Stimulated activated CD4-positive, alpha-beta T cell treated with anti-CD3 and anti-CD28 coated beads, Interleukin-1b, Interleukin-23, amount 100 ng/mL, for 48 hours (primary cell): ENCODE measurements at regions not wholly inside any gene's neighbourhood (a gene's known extent, or its start where the extent isn't known, plus 50 kb on each side); places are given as distances from the start of the nearest gene placed in this dataset.
"Not testable (repeated sequence)": the region's sequence is repeated elsewhere in the genome, so short reads cannot be mapped to it uniquely, and the experiment has no call there.

Source experiments
- DNase-seq: peaks from one replicate; pipeline ENCODE4 v3.0.0-alpha.2; 2020

DNA sequence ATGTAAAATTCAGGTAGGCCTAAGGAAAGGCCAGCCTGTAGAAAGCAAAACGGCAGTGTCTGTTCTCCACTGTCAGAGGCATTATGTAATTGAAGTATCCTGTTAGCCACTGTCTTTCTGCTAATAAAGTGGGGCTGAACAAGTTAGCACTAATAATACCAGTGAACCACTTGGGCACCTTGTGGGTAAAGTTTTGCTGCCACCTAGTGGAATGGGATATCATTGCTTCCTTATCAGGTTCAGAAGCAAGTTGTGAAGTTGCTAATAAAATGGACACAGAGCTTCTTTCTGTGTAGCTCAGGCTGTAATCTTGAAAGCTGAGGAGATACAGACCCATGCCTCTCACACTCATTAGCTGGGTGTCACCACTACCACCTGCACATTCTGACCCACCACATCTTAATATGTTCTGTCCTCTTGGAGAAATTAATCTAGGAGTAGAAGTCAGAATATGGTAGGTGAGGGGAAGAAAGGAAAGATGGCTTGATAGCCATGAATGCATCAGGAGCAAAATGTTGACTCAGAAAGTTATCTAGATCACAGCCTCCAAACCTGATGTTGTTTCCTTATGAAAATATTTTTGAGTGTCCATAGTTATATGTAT, 175.1 kb downstream of the SEPTIN7 start:
- peak; percentile 28 for DNase-seq

DNA sequence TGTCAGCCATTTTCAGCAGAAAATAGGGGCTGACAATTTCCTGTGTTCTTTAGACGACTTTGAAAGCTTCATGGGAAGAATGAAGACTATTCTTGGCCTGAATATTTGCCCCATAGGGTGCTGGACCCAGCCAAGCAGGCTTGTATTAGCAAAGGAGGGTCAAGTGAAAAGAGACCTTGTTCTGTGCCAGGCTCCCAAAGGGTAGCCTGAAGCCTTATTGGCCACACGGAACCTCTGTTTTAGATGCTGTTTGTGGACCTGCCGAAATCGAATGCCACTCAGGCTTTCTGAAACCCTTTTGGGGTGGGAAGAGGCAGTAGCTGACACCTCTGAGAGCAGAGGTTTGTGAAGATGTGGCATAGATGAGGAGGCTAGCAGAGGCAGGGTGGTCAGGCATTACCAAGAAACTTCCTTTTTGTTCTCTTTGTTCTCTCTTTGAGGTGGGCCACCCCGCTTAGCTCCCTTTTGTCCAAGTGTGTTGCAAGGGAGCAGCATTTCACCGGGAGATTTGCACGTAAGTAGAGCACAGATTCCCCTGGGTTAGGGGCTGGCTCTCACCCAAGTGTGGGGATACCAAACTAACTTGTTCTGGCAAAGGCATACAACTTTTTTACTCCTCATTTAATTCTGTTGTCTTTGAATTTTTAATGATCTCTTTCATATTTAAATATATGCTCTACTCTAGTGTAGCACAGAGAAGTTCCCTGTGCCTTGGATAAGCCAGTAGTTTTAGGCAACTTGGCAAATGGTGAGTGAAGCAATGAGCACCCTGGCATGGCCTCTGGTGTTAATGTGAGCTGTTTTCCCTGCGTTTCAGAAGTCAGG, 174.0 kb upstream of the EEPD1 start:
- not testable (repeated sequence) for DNase-seq

DNA sequence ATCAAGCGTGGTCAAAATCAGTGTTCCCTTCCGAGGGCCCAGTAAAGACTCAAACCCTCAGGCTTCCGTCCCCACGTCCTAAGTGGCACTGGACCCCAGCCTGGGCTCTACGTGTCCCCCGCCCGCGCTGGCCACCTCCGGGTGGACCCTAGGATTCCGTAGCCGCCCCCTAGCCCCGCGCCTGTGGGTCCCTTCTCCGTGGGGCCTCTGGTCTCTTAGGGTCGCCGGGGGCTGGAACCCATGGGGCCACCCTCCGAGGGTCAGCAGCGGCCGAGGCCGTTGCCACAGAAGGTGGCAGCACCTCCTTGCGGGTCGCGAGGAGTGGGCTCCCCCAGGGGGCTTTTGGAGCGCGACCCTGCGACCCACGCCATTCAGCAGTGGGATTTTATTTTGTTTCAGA, 170.5 kb upstream of the EEPD1 start:
- DNase-seq, result no peak

DNA sequence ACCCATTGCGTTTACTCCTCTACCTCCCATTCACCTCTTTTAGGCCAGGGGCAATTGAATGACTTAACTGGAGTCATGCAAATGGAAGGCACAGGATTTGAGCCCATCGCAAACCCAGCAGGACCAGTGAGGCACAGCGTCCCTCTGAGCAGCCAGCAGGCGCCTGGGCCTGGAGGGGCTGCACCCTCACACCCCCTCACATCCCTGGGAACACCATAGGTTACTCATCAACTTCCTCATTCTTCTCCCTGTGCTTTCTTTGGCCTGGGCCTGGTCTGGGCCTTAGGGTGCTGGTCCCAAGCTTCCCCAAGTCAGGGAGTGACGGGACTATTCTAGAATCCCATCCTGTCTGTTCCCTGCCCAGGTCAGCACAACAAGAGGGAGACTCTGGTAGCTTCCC, 169.4 kb upstream of the EEPD1 start:
- no peak for DNase-seq

DNA sequence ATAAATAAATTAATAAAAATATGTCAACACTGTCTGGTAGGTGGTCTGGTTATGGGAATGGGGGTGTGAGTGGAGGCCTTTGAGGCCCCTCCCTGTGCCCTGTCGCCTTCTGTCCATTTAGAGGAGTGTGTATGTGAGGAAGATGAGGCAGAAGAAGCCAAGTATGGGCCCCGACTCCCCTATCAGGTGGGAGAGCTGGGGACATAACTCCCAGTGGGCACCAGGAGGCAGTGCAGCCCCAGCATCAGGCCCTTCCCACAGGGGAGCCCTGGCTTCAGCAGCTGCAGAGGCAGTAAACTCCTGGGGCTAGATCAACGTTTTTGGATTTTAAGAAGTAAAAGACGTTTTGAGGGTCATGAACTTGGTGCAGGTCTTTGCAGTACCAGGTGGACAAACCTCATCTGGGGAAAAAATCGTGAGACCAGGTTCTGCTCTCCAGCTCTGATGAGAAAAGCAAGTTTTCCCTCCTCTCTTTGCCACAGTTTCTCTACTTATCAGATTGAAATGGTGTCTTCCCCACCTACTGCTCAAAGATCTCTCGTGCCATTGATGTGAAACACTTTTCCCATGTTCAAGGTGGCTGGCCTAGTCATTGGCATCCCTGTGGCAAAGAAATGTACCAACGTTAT, 167.8 kb upstream of the EEPD1 start:
- DNase-seq, result peak; percentile 74

DNA sequence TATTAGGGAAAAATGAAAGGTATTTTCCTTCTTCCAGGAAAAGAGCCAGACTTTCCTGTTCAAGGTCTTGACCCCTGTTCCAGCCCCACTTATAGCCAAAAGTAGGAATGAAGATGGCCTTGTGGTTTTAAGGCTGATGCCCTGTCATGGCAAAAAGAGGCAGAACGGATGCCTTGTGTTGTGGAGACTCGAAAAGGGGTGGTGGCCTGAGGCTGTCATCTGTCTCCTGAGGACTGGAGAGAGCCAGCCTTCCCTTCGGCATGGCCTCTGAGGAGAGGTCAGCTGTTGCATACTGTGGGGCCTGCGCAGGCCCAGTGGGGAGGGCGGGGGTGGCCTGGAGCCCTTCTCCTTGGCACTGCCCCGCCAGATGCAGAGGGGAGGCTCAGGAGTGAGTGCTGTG, 166.0 kb upstream of the EEPD1 start:
- DNase-seq, result no peak

DNA sequence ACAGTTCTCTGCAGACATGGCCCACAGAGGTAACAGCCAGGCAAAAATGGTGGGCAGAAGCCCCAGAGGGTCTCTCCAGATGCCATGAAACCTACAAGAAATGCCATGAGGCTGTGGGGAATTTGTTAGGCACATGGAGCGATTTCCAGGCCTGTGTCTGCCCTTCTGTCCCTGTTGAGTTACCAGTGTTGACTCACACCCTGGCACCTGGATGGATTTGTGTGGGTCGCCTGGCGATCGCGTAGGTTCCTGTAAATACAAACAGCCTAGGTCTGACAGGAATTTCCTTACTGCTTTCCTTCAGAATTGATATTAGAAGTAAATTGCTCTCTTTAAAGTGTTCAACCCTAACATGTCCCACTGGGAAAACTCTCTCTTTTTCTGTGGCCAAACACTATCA, 164.9 kb upstream of the EEPD1 start:
- DNase-seq, result no peak

DNA sequence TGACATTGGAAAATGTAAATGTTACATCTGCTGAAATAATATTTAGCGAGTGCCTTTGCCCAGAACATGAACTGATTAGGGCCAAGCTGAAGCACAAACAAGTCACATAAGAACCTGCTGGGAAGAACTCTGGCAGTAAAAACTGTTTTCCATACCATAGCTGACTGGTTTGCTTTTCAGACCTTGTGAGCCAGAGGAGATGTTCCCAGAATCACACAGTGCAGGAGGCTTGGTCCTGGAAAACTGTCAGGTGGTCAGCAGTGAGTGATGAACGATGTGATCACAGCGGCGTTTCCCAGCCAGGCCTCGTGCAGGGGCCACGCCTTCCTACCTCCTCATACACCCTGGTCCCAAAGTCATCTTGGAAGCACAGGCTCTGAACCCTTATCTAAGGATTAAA, 164.2 kb upstream of the EEPD1 start:
- DNase-seq, result no peak

DNA sequence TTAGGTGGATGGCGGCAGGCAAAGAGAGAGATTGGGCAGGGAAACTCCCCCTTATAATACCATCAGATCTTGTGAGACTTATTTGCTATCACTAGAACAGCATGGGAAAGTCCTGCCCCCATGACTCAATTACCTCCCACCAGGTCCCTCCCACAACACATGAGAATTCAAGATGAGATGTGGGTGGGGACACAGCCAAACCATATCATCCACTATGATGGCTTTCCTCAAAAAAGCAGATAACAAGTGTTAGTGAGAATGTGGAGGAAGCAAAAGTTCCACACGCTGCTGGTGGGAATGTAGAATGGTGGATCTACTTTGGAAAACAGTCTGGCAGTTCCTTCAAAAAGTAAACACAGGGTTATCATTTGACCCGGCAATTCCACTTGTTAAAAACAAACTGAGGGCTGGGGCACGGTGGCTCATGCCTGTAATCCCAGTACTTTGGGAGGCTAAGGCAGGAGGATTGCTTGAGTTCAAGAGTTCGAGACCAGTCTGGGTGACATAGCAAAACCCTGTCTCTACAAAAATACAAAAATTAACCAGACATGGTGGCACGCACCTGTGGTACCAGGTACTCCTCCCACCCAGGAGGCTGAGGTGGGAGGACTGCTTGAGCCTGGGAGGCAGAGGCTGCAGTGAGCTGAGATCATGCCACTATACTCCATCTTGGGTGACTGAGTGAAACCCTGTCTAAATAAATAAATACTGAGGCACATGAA, 161.4 kb upstream of the EEPD1 start:
- DNase-seq, result peak; percentile 17

DNA sequence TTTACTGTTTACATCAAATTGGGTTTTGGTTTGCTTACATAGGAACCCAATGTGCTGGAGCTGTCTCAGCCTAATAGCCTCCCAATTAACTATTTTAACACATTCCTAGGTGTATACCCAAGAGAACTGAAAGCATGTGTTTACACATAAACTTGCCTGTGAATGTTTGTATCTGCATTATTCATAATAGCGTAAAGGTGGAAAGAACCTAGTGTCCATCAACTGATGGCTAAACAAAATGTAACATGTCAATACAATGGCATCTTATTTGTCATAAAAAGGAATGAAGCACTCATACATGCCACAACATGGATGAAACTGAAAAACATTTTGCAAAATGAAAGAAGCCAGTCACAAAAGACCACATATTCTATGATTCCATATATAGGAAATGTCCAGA, 160.6 kb upstream of the EEPD1 start:
- no peak for DNase-seq

DNA sequence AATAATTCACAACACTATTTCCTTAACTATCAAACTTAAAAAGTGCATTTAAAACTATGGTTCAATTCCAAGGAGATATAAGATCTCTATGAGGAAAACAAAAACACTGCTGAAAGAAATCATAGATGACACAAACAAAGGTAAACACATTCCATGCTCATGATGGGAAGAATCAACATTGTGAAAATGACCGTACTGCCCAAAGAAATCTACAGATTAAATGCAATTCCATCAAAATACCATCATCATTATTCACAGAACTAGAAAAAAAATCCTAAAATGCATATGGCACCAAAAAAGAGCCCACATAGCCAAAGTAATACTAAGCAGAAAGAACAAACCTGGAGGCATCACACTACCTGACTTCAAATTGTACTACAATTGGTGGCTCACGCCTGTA, 159.9 kb upstream of the EEPD1 start:
- no peak for DNase-seq

DNA sequence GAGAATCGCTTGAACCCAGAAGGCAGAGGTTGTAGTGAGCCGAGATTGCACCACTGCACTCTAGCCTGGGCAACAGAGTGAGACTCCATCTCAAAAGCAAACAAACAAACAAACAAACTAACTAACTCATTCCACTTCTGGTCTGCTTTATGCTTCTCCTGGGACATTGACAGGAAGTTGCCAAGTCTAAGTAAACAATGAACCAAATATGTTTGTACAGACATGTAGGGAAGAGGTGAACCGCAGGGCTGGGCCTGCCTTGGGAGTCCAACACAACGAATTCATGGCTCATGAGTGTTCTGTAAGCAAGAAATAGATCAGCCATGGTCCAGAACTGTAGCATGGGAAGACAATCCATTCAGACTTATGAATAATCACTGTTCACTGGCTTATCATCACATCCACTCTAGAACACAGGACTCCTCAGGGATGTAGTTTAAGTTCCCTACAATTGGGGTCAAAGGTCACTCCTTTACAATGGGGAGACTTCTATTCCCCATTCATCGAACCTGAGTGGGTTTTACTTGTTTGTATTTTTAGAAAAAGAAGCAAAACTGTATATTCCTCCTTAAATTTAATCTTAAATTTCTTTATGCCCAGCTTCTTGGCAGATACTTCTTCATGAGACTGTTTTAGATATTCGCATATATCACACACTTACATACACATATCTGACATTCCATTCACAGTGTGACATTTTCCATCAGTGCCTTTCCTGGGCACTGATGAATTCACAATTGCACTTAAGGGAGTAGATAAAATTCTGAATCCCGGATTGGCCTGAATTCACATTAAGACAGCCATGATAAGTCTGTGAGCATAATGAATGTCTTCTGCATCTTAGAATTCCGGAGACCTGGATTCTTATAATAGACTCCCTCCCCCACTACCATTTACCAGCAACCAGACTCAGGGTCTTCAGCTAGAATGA, 159.1 kb upstream of the EEPD1 start:
- DNase-seq, result no peak

DNA sequence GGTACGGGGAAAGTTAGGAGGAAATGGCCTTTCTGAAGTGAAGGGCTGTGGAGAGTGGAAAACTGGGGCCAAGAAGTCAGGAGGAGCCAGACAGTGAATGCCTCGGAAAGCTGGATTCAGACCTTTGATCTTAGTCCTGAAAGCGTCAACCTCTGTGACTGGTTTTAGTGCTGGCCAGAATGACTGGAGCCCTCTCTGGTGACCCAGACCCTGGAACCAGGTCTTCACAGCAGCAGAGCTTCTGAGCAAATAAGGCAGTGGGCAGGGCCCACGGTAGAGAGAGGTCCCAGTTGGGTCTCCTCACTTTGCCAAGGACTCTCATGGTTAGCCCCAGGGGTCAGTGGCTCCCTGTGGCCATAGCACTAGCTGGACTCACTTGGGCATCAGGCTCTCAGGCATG, 157.7 kb upstream of the EEPD1 start:
- no peak for DNase-seq

DNA sequence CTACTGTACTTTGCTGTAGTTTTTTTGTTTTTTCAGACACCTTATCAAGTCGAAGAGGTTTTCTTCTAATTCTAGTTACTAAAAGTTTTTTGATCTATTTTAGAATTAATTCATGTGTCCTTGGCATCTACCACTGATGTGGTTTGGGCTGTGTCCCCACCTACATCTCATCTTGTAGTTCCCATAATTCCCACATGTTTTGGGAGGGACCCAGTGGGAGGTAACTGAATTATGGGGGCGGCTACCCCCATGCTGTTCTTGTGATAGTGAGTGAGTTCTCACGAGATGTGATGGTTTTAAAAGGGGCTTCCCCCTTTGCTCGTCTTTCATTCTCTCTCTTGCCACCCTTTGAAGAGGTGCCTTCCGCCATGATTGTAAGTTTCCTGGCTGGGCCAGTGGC, 154.6 kb upstream of the EEPD1 start:
- DNase-seq, result no peak

DNA sequence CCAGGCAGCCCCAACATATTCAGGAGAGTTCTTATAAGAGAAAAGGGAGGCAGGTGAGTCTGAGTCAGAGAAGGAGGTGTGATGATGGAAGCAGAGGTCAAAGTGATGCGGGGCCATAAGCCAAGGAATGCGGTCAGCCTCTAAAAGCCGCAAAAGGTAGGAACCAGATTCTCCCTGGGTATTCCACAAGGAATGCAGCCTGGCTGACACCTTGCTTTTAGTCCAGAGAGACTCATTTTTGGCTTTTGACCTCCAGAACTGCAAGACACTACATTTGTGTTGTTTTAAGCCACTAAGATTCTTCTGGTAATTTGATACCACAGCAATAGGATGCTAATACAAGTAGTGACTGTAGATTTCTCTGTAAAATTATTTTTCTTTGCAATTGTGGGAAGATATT, 151.5 kb upstream of the EEPD1 start:
- DNase-seq, result no peak

DNA sequence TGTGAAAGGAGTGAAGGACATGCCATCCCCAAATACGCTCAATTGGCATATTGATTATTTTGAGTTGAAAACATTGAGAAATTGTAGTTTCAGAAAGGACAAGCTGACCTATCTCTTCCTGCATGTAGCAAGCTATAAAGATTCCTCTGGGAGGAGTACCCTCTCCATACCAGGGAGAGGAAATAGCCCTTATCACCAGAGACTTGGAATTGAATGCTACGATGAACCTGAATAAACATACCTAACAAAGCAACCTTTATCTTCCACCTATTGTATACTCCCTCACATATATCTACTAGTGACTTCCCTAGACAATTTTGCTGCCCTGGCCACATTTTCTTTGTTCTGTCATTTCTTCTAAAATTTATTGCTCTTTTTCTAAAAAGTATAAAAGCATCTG, 150.2 kb upstream of the EEPD1 start:
- DNase-seq, result no peak

DNA sequence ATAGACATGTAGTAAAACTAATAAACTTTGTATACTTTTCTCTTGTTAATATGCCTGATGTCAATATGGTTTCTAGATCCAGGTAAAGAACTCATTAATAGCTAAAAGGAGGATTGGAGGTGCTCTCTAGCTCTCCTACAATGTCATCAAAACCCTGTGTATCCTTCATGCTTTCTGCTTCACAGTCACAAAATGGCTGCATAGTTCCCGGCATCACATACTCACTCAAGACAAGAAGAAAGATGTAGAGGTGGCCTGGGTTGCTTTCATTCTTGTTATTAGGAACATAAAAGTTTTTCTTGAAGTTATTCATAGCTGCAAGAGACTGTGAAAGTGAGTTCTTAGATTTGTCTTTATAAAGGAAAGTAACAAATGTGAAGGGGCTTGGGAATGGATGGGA, 149.7 kb upstream of the EEPD1 start:
- no peak for DNase-seq

DNA sequence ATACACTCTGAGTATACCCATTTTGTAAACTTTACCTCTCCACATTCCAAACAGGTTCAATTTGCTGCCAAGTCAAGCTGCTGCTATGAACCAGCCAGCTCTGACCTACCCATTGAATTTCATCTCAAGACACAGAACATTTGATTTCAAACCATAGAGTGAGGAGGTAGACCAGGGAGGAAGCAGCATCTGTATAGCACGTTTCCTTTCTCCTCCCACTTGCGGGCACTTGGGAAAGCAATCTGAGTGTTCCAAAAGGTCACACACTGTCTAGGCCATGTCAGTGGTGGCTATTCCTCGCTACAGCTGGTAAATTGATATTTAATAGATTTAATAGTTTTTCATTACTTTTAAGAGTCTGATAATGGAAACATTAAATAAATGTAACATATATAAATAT, 147.8 kb upstream of the EEPD1 start:
- DNase-seq, result no peak

DNA sequence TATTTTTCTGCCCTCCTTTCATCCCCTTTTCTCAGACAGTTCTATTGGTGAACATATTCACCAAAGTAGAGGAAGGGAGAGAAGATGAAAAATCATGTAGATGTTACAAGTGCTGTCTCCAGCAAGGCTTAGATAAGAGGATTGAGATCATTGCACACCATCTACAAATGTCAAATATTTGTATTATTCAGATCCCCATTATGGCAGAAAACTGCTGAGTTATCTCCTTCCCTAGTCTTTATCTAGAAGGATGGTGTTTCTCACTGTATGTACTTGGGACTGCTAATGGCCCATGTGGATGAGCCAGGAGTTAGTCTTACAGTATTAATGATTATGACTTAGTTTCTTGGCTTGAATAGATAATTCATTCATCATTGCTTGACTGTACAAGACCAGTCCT, 147.2 kb upstream of the EEPD1 start:
- DNase-seq, result no peak

DNA sequence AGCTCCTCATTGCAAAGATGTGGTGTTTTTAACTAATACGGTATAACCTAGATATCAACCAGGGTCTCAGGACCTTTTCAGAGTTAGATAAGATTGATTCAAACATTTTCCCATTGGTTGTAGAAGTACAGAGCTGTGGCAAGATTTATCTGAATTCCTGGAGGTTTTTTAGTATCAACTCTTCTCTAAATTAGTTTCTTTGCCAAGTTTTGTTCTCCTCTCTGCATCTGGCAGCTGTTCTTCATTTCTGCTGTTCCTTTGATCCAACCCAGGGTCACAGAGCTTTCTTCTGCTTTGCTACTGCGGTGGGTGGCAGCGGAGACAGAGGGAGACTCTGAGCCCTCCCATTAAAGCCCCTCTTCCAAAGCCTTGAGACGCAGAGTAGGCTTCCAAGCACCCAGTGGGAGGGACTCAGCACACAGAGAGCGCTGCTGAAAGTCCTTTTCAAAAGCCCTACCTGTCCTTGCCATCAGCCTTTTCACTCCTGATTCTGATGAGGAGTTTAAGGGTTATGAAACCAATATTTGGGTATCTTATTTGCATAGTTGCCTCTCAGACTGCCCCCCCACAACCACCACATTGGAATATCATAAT, 146.3 kb upstream of the EEPD1 start:
- DNase-seq, result no peak

DNA sequence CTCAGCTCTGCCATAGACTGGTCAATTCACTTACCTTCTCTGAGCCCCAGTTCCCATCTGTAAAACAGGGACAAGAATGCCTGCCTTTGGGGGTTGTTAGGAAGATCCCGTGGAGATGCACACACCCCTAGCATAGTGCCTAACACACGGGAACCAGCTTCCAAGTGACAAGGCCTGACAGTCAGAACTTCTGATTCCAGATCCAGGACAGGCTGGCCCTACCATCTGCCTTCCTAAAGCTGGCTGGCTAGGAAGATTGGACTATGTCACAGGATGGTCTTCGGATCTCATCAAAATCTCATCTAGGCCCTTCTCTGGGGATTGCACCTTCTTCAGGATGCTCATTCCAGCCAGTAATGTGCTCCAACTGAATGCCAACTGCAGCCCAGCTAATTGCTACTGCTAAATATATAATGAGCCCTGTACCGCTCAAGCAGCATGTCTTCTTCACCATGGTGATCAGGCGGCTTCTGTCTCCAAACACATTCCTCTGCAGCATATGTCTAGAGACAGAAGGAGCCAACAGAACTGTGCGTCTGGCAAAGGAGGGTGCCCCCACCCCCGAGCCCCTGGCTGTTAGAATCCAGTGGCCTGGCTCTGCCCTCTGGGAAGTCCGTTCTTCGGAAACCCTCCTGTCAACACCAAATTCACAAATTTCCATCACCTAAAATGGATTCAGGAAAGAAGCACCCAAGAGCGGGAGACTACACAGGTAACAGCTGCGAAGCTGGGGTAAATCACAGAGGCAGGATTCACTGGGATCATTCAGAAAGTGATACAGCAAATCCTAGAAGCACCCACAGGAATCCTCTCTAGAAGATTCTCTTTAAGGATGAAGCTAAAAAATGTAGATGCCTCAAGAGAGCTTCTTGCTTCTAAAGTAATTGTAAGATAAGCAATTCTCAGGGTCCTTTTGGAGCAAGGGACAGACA, 142.1 kb upstream of the EEPD1 start:
- no peak for DNase-seq
